ENCODE measurements at regions not wholly inside any gene's neighbourhood (a gene's known extent, or its start where the extent isn't known, plus 50 kb on each side); places are given as distances from the start of the nearest gene placed in this dataset.

GRCh38 chr11:129257512-129257911 lies 65.4 kb upstream of the ARHGAP32 start:
- TF ChIP-seq CTCF (IDR thresholded peaks at IDR 0.05; ENCODE audit: extremely low read depth, missing control alignments): no peak
- DNase-seq (ENCODE audit: low spot score): no peak

- no peak for TF ChIP-seq CTCF (IDR thresholded peaks at IDR 0.05; ENCODE audit: extremely low read depth, missing control alignments)
Measured at GRCh38 chr11:129252621-129253020, 60.5 kb upstream of the ARHGAP32 start.

GRCh38 chr11:129251067-129251466 lies 58.9 kb upstream of the ARHGAP32 start:
- no peak for TF ChIP-seq CTCF (IDR thresholded peaks at IDR 0.05; ENCODE audit: extremely low read depth, missing control alignments)

More at GRCh38 chr11:129252621-129253020, 60.5 kb upstream of the ARHGAP32 start:
- DNase-seq (ENCODE audit: low spot score): no peak

GRCh38 chr11:129249923-129250322 lies 57.8 kb upstream of the ARHGAP32 start:
- no peak for TF ChIP-seq CTCF (IDR thresholded peaks at IDR 0.05; ENCODE audit: extremely low read depth, missing control alignments)
- DNase-seq (ENCODE audit: low spot score): no peak

More at GRCh38 chr11:129251067-129251466, 58.9 kb upstream of the ARHGAP32 start:
- no peak for DNase-seq (ENCODE audit: low spot score)

- no peak for DNase-seq (ENCODE audit: low spot score)
- no peak for TF ChIP-seq CTCF (IDR thresholded peaks at IDR 0.05; ENCODE audit: extremely low read depth, missing control alignments)
Measured at GRCh38 chr11:129249351-129249750, 57.2 kb upstream of the ARHGAP32 start.

- no peak for DNase-seq (ENCODE audit: low spot score)
- TF ChIP-seq CTCF (IDR thresholded peaks at IDR 0.05; ENCODE audit: extremely low read depth, missing control alignments): no peak
Measured at GRCh38 chr11:129248618-129249017, 56.5 kb upstream of the ARHGAP32 start.

GRCh38 chr11:129247135-129247534 lies 55.0 kb upstream of the ARHGAP32 start:
- DNase-seq (ENCODE audit: low spot score): no peak
- TF ChIP-seq CTCF (IDR thresholded peaks at IDR 0.05; ENCODE audit: extremely low read depth, missing control alignments): no peak
